ENCODE measurements at regions not wholly inside any gene's neighbourhood (a gene's known extent, or its start where the extent isn't known, plus 50 kb on each side); places are given as distances from the start of the nearest gene placed in this dataset.

DNA sequence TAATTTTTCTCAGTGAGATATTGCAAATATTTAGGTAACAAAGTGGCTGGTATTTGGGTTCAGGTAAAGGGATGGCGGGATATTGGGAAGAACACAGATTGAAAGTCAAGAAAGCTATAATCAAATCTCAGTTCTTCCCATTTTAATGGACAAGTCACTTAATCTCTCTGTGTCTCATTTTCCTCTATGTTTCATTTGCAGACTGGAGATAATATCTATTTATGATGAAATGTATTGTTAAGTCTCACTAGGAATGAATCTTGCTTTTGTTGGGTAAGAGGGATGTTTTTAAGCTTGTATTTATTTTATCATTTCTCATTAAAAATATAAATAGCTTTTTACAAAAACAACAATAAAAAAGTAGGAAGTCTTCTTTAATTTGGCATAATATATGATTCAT, 175.4 kb downstream of the ISL1 start:
- no peak overlapping the region for H3K4me3 ChIP-seq (replicated peaks; ENCODE audit: low read depth, low read length)
- no peaks in the 10 kb centered on the region for H3K27me3 ChIP-seq (replicated peaks; ENCODE audit: control insufficient read depth, insufficient read depth, low read length)
- H3K36me3 ChIP-seq (ENCODE audit: control insufficient read depth, insufficient read depth, low read length): no peaks in the 10 kb centered on the region
- no peak for DNase-seq (ENCODE audit: extremely low read depth, insufficient read length)
- TF ChIP-seq, protein P1, sequence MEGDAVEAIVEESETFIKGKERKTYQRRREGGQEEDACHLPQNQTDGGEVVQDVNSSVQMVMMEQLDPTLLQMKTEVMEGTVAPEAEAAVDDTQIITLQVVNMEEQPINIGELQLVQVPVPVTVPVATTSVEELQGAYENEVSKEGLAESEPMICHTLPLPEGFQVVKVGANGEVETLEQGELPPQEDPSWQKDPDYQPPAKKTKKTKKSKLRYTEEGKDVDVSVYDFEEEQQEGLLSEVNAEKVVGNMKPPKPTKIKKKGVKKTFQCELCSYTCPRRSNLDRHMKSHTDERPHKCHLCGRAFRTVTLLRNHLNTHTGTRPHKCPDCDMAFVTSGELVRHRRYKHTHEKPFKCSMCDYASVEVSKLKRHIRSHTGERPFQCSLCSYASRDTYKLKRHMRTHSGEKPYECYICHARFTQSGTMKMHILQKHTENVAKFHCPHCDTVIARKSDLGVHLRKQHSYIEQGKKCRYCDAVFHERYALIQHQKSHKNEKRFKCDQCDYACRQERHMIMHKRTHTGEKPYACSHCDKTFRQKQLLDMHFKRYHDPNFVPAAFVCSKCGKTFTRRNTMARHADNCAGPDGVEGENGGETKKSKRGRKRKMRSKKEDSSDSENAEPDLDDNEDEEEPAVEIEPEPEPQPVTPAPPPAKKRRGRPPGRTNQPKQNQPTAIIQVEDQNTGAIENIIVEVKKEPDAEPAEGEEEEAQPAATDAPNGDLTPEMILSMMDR (IDR thresholded peaks at IDR 0.05; ENCODE audit: insufficient read depth, low read length, poor library complexity, severe bottlenecking): no peak

DNA sequence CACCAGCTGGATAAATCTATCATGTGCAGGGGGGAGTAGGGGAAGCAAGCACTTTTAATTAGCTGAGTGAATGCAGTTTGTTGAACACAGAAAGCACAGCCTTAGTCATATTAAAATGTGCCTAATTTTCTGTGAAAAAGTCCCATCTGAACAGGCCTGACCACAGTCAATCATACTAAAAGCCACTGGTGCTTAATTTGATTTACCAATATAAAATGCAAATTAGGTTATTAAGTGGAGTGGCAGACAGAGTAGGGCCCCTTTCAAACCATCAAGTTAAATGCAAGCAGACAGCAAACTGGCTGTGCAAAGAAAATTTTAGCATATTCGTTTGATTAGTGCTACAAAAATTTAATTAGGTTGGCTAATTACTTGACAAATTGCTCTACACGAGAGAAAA, 176.1 kb downstream of the ISL1 start:
- no peak for DNase-seq (ENCODE audit: extremely low read depth, insufficient read length)
- no peaks in the 10 kb centered on the region for H3K36me3 ChIP-seq (ENCODE audit: control insufficient read depth, insufficient read depth, low read length)
- TF ChIP-seq, protein P1 (IDR thresholded peaks at IDR 0.05; ENCODE audit: insufficient read depth, low read length, poor library complexity, severe bottlenecking): no peak
- H3K27me3 ChIP-seq (replicated peaks; ENCODE audit: control insufficient read depth, insufficient read depth, low read length): no peaks in the 10 kb centered on the region
- H3K4me3 ChIP-seq (replicated peaks; ENCODE audit: low read depth, low read length): no peak overlapping the region

DNA sequence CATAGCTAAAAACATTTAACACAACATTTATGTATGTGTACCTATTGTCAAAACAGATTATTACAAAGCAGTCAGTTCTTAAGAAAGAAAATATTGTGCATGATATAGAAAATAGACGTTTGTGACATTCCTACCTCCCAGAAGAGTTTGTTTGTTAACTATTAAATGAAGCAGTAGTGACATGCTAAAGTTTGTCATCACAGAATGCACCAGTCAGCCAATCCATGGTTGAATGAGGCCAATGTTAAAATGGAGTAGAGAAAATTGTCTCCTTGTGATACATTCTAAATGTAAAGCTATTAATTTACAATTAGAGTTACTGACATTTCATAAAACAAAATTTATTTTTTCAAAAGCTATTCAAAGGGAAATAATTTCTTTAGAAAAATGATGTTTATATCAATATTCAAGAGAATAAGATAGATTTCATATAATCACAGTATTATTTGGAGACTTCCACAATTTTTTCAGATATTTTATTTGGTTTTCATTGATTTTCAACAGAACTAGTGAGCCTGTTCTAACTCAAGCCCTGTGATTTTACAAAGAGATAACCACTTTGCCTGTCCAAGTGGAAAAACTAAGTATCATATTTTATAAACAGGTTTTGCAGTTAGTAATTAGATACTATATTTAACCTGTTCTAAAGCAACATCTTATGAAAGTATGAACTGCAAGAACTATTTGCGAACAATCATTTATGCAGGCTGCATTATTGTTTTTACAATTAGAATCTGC, 176.8 kb downstream of the ISL1 start:
- no peak for DNase-seq (ENCODE audit: extremely low read depth, insufficient read length)
- TF ChIP-seq, protein P1 (IDR thresholded peaks at IDR 0.05; ENCODE audit: insufficient read depth, low read length, poor library complexity, severe bottlenecking): no peak
- Histone ChIP-seq H3K27me3 (replicated peaks; ENCODE audit: control insufficient read depth, insufficient read depth, low read length) (no peaks in the 10 kb centered on the region), H3K4me3 (replicated peaks; ENCODE audit: low read depth, low read length) (no peak overlapping the region), H3K36me3 (ENCODE audit: control insufficient read depth, insufficient read depth, low read length) (no peaks in the 10 kb centered on the region)

DNA sequence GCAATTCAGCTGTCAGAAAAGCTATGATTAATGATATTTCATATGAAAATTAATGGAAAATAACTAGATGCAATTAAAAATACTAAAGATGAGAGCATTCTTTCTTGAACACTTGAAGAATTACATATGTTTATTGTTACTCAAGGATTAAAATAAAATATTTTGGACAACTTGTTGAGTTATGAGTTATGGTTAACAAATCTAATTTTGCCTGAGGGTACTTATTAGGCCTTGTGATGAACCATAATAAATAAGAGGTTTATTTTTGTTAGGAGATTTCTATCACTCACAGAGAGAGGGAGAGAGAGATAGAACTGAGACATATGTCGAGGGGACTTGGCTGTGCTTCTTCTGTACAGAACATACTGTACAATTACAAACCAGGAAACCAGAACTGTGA, 183.7 kb downstream of the ISL1 start:
- no peak for DNase-seq (ENCODE audit: extremely low read depth, insufficient read length)
- no peak overlapping the region for H3K4me3 ChIP-seq (replicated peaks; ENCODE audit: low read depth, low read length)
- TF ChIP-seq, protein P1 (IDR thresholded peaks at IDR 0.05; ENCODE audit: insufficient read depth, low read length, poor library complexity, severe bottlenecking): no peak
- H3K36me3 ChIP-seq (ENCODE audit: control insufficient read depth, insufficient read depth, low read length): no peaks in the 10 kb centered on the region
- H3K27me3 ChIP-seq (replicated peaks; ENCODE audit: control insufficient read depth, insufficient read depth, low read length): no peaks in the 10 kb centered on the region

DNA sequence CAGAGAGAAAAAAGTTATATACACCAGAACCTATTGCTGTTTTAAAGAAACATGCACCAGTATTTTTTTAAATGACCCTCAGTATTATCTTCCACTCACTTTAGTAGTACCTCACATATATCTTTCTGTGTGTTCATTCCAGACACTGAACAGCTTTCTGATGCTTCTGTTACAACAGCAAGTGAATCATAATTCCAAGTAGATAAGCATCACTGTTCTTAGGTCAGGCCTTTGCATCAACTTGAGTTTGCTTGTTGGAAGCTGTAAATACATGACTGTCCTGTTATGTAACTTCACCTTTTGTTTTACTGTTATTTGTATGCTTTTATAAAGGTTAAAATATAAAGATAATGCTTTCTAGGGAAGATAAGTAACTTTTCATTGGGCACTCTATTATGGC, 184.4 kb downstream of the ISL1 start:
- DNase-seq (ENCODE audit: extremely low read depth, insufficient read length): no peak
- H3K36me3 ChIP-seq (ENCODE audit: control insufficient read depth, insufficient read depth, low read length): no peaks in the 10 kb centered on the region
- no peaks in the 10 kb centered on the region for H3K27me3 ChIP-seq (replicated peaks; ENCODE audit: control insufficient read depth, insufficient read depth, low read length)
- TF ChIP-seq, protein P1 (IDR thresholded peaks at IDR 0.05; ENCODE audit: insufficient read depth, low read length, poor library complexity, severe bottlenecking): no peak
- no peak overlapping the region for H3K4me3 ChIP-seq (replicated peaks; ENCODE audit: low read depth, low read length)

DNA sequence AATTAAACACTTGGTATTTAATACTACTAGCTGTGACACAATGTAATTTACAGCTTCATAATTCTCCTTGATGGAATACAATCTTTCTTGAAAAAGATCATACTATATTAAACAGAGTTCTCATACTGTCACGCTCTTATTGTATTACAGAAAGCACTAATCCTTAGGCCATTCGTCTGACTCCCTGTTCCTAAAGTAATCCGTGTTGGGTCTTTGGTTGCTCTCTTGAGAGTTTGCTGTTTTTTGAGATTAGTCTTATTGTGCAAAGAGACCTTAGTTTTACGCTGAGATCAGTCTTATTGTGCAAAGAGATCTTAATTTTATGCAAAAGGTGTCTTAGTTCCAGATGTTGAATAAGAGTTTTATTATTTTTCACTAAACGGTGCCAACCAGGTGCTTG, 190.6 kb downstream of the ISL1 start:
- no peak overlapping the region for H3K4me3 ChIP-seq (replicated peaks; ENCODE audit: low read depth, low read length)
- DNase-seq (ENCODE audit: extremely low read depth, insufficient read length): no peak
- TF ChIP-seq, protein P1 (IDR thresholded peaks at IDR 0.05; ENCODE audit: insufficient read depth, low read length, poor library complexity, severe bottlenecking): no peak
- H3K27me3 ChIP-seq (replicated peaks; ENCODE audit: control insufficient read depth, insufficient read depth, low read length): no peaks in the 10 kb centered on the region
- H3K36me3 ChIP-seq (ENCODE audit: control insufficient read depth, insufficient read depth, low read length): no peaks in the 10 kb centered on the region

All from GM06990 (cell line).